A549 (cell line): ENCODE measurements at regions not wholly inside any gene's neighbourhood (a gene's known extent, or its start where the extent isn't known, plus 50 kb on each side); places are given as distances from the start of the nearest gene placed in this dataset.

Experiments used
- CHD4 ChIP-seq: fragments of 200-600 bp; sonication (generic); IDR thresholded peaks from 2 replicates; pipeline ENCODE4 v1.6.1; 2016; ENCODE audit warnings: antibody characterized with exemption, mild to moderate bottlenecking, borderline replicate concordance
- CTCF ChIP-seq: fragments of >200 bp; sonication (Bioruptor Twin); formaldehyde crosslinking; IDR thresholded peaks from 3 replicates; pipeline ENCODE4 v1.5.1; 2016
- EP300 ChIP-seq, 2 experiments: fragments of >200 bp; sonication (Bioruptor Twin); formaldehyde crosslinking; IDR thresholded peaks; 2 replicates in 1 of 2; 3 replicates in 1 of 2; pipeline ENCODE4 v1.6.1; 2016 to 2017
- HDAC2 ChIP-seq: fragments of 200-600 bp; sonication (generic); IDR thresholded peaks from 2 replicates; pipeline ENCODE4 v1.6.1; 2016
- MAFK ChIP-seq: fragments of 450-650 bp; IDR thresholded peaks from 2 replicates; pipeline ENCODE4 v1.6.1; 2014; ENCODE audit not compliant: partially characterized antibody
- MAX ChIP-seq: IDR thresholded peaks from 2 replicates; pipeline ENCODE4 v1.6.1; 2012
- PHF8 ChIP-seq: fragments of 200-600 bp; sonication (generic); IDR thresholded peaks from 2 replicates; pipeline ENCODE4 v1.6.1; 2016; ENCODE audit warnings: low read depth, mild to moderate bottlenecking, antibody characterized with exemption, moderate library complexity, borderline replicate concordance
- POLR2A ChIP-seq: IDR thresholded peaks from 2 replicates; pipeline ENCODE4 v1.6.1; 2012; ENCODE audit warnings: mild to moderate bottlenecking, low read length
- POLR2AphosphoS2 ChIP-seq: conservative IDR thresholded peaks from 2 replicates; pipeline ENCODE4 v1.6.1; 2012; ENCODE audit warnings: low read length, improper control_type of control experiment, inconsistent platforms
- RAD21 ChIP-seq, 2 experiments: fragments of >200 bp in 1 of 2; sonication (Bioruptor Twin) in 1 of 2; formaldehyde crosslinking in 1 of 2; IDR thresholded peaks in 1 of 2; conservative IDR thresholded peaks in 1 of 2; 2 replicates in 1 of 2; 3 replicates in 1 of 2; pipeline ENCODE4 v1.6.1; 2012 to 2018; ENCODE audit warnings: inconsistent platforms in 1 of 2
- ZC3H11A ChIP-seq: fragments of 450-650 bp; IDR thresholded peaks from 2 replicates; pipeline ENCODE4 v1.6.1; 2014; ENCODE audit warnings: antibody characterized with exemption, mild to moderate bottlenecking

- no peak for TF ChIP-seq CTCF
- no peak for TF ChIP-seq MAX
- TF ChIP-seq RAD21 (conservative IDR thresholded peaks at IDR 0.05 in 1 of 2, IDR thresholded peaks at IDR 0.05 in 1 of 2) = no peak
- no peak for TF ChIP-seq POLR2A
- TF ChIP-seq HDAC2 = no peak
- no peak for TF ChIP-seq EP300 (IDR thresholded peaks at IDR 0.05)
- no peak for TF ChIP-seq PHF8
- no peak for TF ChIP-seq CHD4
- TF ChIP-seq ZC3H11A = no peak
- TF ChIP-seq MAFK = no peak
- no peak for TF ChIP-seq POLR2AphosphoS2
These were observed 67.0 kb upstream of the CACNA1E start for GRCh38 chr1:181416268-181416860.
